Heart left ventricle (tissue), 16 donors: ENCODE measurements at regions not wholly inside any gene's neighbourhood (a gene's known extent, or its start where the extent isn't known, plus 50 kb on each side); places are given as distances from the start of the nearest gene placed in this dataset.
"Not testable (repeated sequence)": the region's sequence is repeated elsewhere in the genome, so short reads cannot be mapped to it uniquely, and the experiment has no call there.

Source experiments
- ATAC-seq, 4 donors: fragments of 200-7000 bp; cut with Tn5 transposase; one replicate each; pipeline ENCODE4 v1.9.1; 2020 to 2022; ENCODE audit warnings: moderate library complexity in 4 of 4, mild to moderate bottlenecking in 3 of 4, moderate number of reproducible peaks in 1 of 4
- DNase-seq, 5 donors: peaks; one replicate each; pipeline ENCODE4 v3.0.0-alpha.2; 2020
- H3K27ac ChIP-seq, 12 donors: fragments of 200-600 bp; sonication (generic) in 4 of 12; one replicate each; pipeline versions ENCODE4 v1.5.0 to v1.8.0; 2016 to 2022; ENCODE audit warnings: mild to moderate bottlenecking in 2 of 12
- H3K27me3 ChIP-seq, 9 donors: fragments of 200-600 bp; sonication (generic) in 2 of 9; one replicate each; pipeline versions ENCODE4 v1.5.1 to v1.8.0; 2016 to 2022; ENCODE audit warnings: mild to moderate bottlenecking in 3 of 9
- H3K36me3 ChIP-seq, 9 donors: fragments of 200-600 bp; sonication (generic) in 2 of 9; one replicate each; pipeline versions ENCODE4 v1.5.0 to v1.8.0; 2018 to 2022; ENCODE audit warnings: mild to moderate bottlenecking in 2 of 9
- H3K4me1 ChIP-seq, 12 donors: fragments of 200-600 bp; sonication (generic) in 4 of 12; one replicate each; pipeline versions ENCODE4 v1.5.0 to v1.8.0; 2016 to 2022; ENCODE audit warnings: mild to moderate bottlenecking in 3 of 12
- H3K4me3 ChIP-seq, 12 donors: fragments of 200-600 bp; sonication (generic) in 4 of 12; one replicate each; pipeline versions ENCODE4 v1.5.0 to v1.8.0; 2017 to 2022; ENCODE audit warnings: mild to moderate bottlenecking in 9 of 12, moderate library complexity in 4 of 12
- H3K9me3 ChIP-seq, 12 donors: fragments of 200-600 bp; sonication (generic) in 4 of 12; one replicate each; pipeline versions ENCODE4 v1.5.0 to v1.8.0; 2016 to 2022; ENCODE audit warnings: mild to moderate bottlenecking in 1 of 12
- CTCF ChIP-seq, 12 donors: fragments of 200-600 bp; sonication (generic) in 4 of 12; IDR thresholded peaks; one replicate each; pipeline versions ENCODE4 v1.5.0 to v1.8.0; 2018 to 2022; ENCODE audit warnings: antibody characterized with exemption in 12 of 12, mild to moderate bottlenecking in 5 of 12
- POLR2A ChIP-seq, 2 donors: fragments of 450-650 bp; IDR thresholded peaks; one replicate each; pipeline ENCODE4 v1.6.1; 2017; ENCODE audit warnings: antibody characterized with exemption in 2 of 2, mild to moderate bottlenecking in 2 of 2, moderate library complexity in 2 of 2
- WGBS, 4 donors: extraction: QIAGEN DNeasy Blood & Tissue Kit in 2 of 4; methylation state at CpG; one replicate each; pipeline versions ENCODE4 v1.1.5 to v1.1.7; 2013 to 2018; 5-methylcytosine and 5-hydroxymethylcytosine counted together
- intact Hi-C, 10 donors: fragments of 100-400 bp; cut with DNase I; formaldehyde crosslinking; loops; one replicate each; pipeline versions ENCODE4 v1.11.1 to v1.14.2; 2022
- donor health status: ischemic (EF 13 %, LVEDD 7.1; RV severe dilation, severe dysfunction).
- donor health status: healthy with polysubstance abuse.
- donor health status: DM: no; HTN: yes; CAD: no.
- donor health status: DM: no; HTN: no; CAD: no.
- donor health status: ischemic (EF 25% LVEDD 6.9; RV normal size, moderate dysfunction).
- donor health status: ischemic (EF 25% LVEDD 5.7; RV mildly dilated, moderate dysfunction).
- donor health status: healthy.
- donor health status: DM: yes; HTN: yes; CAD: no.
- donor health status: ischemic (EF 35%, LVEDD 5.7; RV mildly dilated, moderate dysfunction).
- donor health status: nonischemic (EF 11% LVEDD 7.7; RV severe dilation, severe dysfunction).
- donor health status: DM: yes; HTN: yes; CAD: no.
- donor health status: PGD.
- donor health status: ischemic (EF 29% LVEDD 5.4; RV normal size, mild dysfunction).
- donor health status: nonischemic (EF 23%, LVEDD 6.1; RV moderate dilation, normal function).

DNA sequence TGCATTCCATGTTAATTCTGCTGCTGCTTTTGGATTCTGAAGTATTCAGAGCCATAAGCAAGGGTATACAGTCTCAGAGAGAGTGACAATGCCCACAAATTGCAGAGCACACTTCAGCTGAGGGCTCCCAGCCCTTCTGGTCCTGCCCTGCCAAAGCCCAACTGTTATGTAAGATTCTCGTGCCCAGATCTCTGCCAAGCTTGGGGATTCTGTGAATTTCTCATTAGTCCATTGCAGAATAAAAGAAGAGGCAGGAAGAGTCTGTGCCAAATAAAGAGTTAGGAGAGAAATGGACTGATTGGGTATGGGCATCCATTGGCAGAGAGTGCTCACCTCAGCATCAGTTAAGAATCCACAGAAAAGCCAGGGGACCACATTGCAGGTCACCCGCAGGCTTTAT is 112.0 kb upstream of the PNPT1 start:
- no peak overlapping the region for H3K4me3 ChIP-seq
- DNase-seq (no peak), ATAC-seq (no peak)
- no peaks in the 10 kb centered on the region for H3K27me3 ChIP-seq
- no peaks in the 10 kb centered on the region for H3K9me3 ChIP-seq
- no peaks in the 10 kb centered on the region for H3K36me3 ChIP-seq
- peaks cover 0 to 11% (median 0%) of the 10 kb centered on the region in 12 donors for H3K4me1 ChIP-seq
- H3K27ac ChIP-seq, result peak overlapping the region in 1 of 12 donors; percentile 23
- TF ChIP-seq CTCF (IDR thresholded peaks at IDR 0.05) (no peak), POLR2A (IDR thresholded peaks at IDR 0.05) (no peak)
- intact Hi-C loops, result loop anchor here in 1 of 10 donors (10.0 kb wide), 1 partner anchor 79 kb away; no protein-coding TSS in a partner anchor
- WGBS, 4 donors, result 35 to 80% (median 46%) methylated on average over 2 of the region's 2 CpGs

- 42% methylated on average over 6 of the region's 6 CpGs for WGBS, 4 donors
- no peaks in the 10 kb centered on the region for H3K9me3 ChIP-seq
- H3K36me3 ChIP-seq, result no peaks in the 10 kb centered on the region
- TF ChIP-seq POLR2A (IDR thresholded peaks at IDR 0.05), result no peak
- no peak for TF ChIP-seq CTCF (IDR thresholded peaks at IDR 0.05)
- H3K4me3 ChIP-seq, result no peak overlapping the region
- ATAC-seq (no peak), DNase-seq (no peak)
- H3K27ac ChIP-seq, result no peak overlapping the region
- intact Hi-C loops, result loop anchor here in 1 of 10 donors (10.0 kb wide), 1 partner anchor 80 kb away; no protein-coding TSS in a partner anchor
- H3K27me3 ChIP-seq, result no peaks in the 10 kb centered on the region
- H3K4me1 ChIP-seq, result peaks cover 0 to 9% (median 0%) of the 10 kb centered on the region in 12 donors
These were observed 110.9 kb upstream of the PNPT1 start for GRCh38 chr2:55804535-55804934.

- WGBS, 4 donors, result 73 to 96% (median 79%) methylated on average over 2 of the region's 2 CpGs
- H3K9me3 ChIP-seq, result no peaks in the 10 kb centered on the region
- TF ChIP-seq CTCF (IDR thresholded peaks at IDR 0.05) (no peak), POLR2A (IDR thresholded peaks at IDR 0.05) (no peak)
- H3K27ac ChIP-seq, result no peak overlapping the region
- DNase-seq, result no peak
- H3K27me3 ChIP-seq, result no peaks in the 10 kb centered on the region
- H3K4me1 ChIP-seq, result peaks cover 0 to 9% (median 0%) of the 10 kb centered on the region in 12 donors
- no peak for ATAC-seq
- no peaks in the 10 kb centered on the region for H3K36me3 ChIP-seq
- intact Hi-C loops, result loop anchor here in 1 of 10 donors (10.0 kb wide), 1 partner anchor 83 kb away; no protein-coding TSS in a partner anchor
- H3K4me3 ChIP-seq, result no peak overlapping the region
These were observed 108.4 kb upstream of the PNPT1 start for GRCh38 chr2:55802067-55802466.

- Histone ChIP-seq H3K27ac (no peak overlapping the region), H3K9me3 (peaks cover 0 to 3% (median 0%) of the 10 kb centered on the region in 12 donors), H3K4me1 (peaks cover 0 to 9% (median 0%) of the 10 kb centered on the region in 12 donors), H3K27me3 (no peaks in the 10 kb centered on the region), H3K36me3 (no peaks in the 10 kb centered on the region), H3K4me3 (no peak overlapping the region)
- TF ChIP-seq POLR2A (IDR thresholded peaks at IDR 0.05) (no peak), CTCF (IDR thresholded peaks at IDR 0.05) (no peak)
- ATAC-seq, result no peak
- DNase-seq, result no peak
- 56 to 66% (median 60%) methylated on average over 1 of the region's 1 CpG for WGBS, 4 donors
- intact Hi-C loops, result loop anchor here in 1 of 10 donors (10.0 kb wide), 1 partner anchor 83 kb away; no protein-coding TSS in a partner anchor
These were observed 107.8 kb upstream of the PNPT1 start for GRCh38 chr2:55801436-55801835.

- WGBS, 4 donors, result 83 to 93% (median 91%) methylated on average over 13 to 14 of the region's 14 CpGs
- not testable (repeated sequence) for H3K27ac ChIP-seq, H3K4me3 ChIP-seq, H3K27me3 ChIP-seq, DNase-seq, ATAC-seq, H3K4me1 ChIP-seq, H3K9me3 ChIP-seq, H3K36me3 ChIP-seq
- intact Hi-C loops, result loop anchor here in 1 of 10 donors (10.0 kb wide), 1 partner anchor 85 kb away; no protein-coding TSS in a partner anchor
These were observed 106.0 kb upstream of the PNPT1 start for GRCh38 chr2:55799624-55800023.
